ENCODE measurements at regions not wholly inside any gene's neighbourhood (a gene's known extent, or its start where the extent isn't known, plus 50 kb on each side); places are given as distances from the start of the nearest gene placed in this dataset.

DNA sequence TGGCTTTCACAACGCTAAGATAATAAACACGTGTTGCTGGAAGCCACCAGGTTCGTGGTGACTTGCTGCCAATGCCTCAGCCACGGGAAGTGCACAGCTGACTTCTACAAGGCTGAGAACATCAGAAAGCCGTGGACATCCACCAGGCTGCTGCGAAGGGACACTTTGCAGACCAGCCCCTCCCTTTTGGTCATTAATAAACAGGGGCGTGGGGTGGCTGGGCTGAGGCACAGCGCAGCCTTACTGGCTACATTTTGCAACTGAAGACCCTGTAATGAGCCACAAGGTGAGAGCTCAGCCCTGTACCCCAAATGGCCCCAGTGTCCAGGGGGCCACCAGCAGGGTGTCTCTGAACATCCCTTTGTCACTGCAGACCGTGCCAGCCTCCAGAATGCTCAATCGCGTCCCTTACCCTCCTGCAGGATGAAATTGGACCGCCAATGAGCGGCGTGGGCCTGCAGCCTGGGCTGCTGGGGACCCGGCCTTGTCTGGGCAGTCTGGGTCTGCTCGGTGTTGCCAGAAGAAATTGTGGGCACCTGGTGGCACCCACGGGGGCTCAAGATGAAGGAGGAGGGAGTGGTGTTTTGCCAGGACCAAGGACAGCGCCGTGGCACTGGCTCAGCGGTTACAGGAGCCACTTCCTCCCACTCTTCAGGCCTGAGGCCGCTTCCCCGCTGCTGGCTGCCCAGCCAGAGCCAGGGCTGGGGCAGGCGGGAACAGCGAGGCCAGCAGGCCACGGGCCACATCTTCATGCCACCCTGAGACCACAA lies 181.9 kb downstream of the CTTN start:
- TF ChIP-seq EZH2 (IDR thresholded peaks at IDR 0.05; ENCODE audit: borderline replicate concordance) (no peak), CTCF (IDR thresholded peaks at IDR 0.05; ENCODE audit: poor library complexity) (no peak), EZH2phosphoT487 (IDR thresholded peaks at IDR 0.05; ENCODE audit: low read depth, severe bottlenecking, unreplicated experiment) (no peak)
